SK-N-SH (cell line): ENCODE measurements at regions not wholly inside any gene's neighbourhood (a gene's known extent, or its start where the extent isn't known, plus 50 kb on each side); places are given as distances from the start of the nearest gene placed in this dataset.
"Not testable (repeated sequence)": the region's sequence is repeated elsewhere in the genome, so short reads cannot be mapped to it uniquely, and the experiment has no call there.

ENCODE experiments used
- CTCF ChIA-PET: fragments of 300-600, 350-600 bp; formaldehyde crosslinking; extraction: SDS; loops from one replicate; lab custom pipeline; 2021; lab: Yijun Ruan, JAX
- POLR2A ChIA-PET: fragments of 350-600 bp; sonication (Branson Sonifier 250); formaldehyde crosslinking; extraction: SDS; loops from one replicate; lab custom pipeline; 2020; ENCODE audit warnings: antibody characterized with exemption, inconsistent platforms; lab: Yijun Ruan, JAX
- DNase-seq: peaks from one replicate; pipeline ENCODE4 v3.0.0; 2012
- H2AFZ ChIP-seq: fragments of 200-600 bp; sonication (generic); 2 replicates; pipeline ENCODE4 v1.8.1; 2016; ENCODE audit warnings: antibody characterized with exemption, mild to moderate bottlenecking, low read depth
- H3F3A ChIP-seq: fragments of 200-600 bp; sonication (generic); replicated peaks from 2 replicates; pipeline ENCODE3; 2016; ENCODE audit warnings: antibody characterized with exemption, mild to moderate bottlenecking; ENCODE audit not compliant: insufficient read depth
- H3K27ac ChIP-seq, 2 experiments: fragments of 200-500 bp in 1 of 2; fragments of 200-600 bp in 1 of 2; sonication (Bioruptor generic) in 1 of 2; sonication (generic), shearing (Covaris generic) in 1 of 2; 2 replicates each; pipeline versions ENCODE4 v1.5.1 to v1.6.1; 2014 to 2016; ENCODE audit warnings: low read depth in 2 of 2, inconsistent platforms in 1 of 2, low read length in 1 of 2, mild to moderate bottlenecking in 1 of 2, mixed read lengths in 1 of 2
- H3K27me3 ChIP-seq: fragments of 200-600 bp; sonication (generic), shearing (Covaris generic); 2 replicates; pipeline ENCODE4 v1.6.1; 2016; ENCODE audit warnings: mixed run types; ENCODE audit not compliant: insufficient read depth
- H3K36me3 ChIP-seq, 2 experiments: fragments of 200-500 bp in 1 of 2; fragments of 200-600 bp in 1 of 2; sonication (Bioruptor generic) in 1 of 2; sonication (generic) in 1 of 2; replicated peaks in 1 of 2; 2 replicates each; pipeline versions ENCODE3 to v1.5.1; 2014 to 2016; ENCODE audit warnings: low read length in 1 of 2, mild to moderate bottlenecking in 1 of 2; ENCODE audit not compliant: insufficient read depth in 2 of 2, control insufficient read depth in 1 of 2
- H3K4me1 ChIP-seq, 2 experiments: fragments of 200-500 bp in 1 of 2; fragments of 200-600 bp in 1 of 2; sonication (Bioruptor generic) in 1 of 2; sonication (generic), shearing (Covaris generic) in 1 of 2; 2 replicates each; pipeline versions ENCODE4 v1.5.1 to v1.6.1; 2014 to 2016; ENCODE audit warnings: low read depth in 1 of 2, low read length in 1 of 2, mixed run types in 1 of 2; ENCODE audit not compliant: insufficient read depth in 2 of 2, control insufficient read depth in 1 of 2
- H3K4me2 ChIP-seq: fragments of 200-600 bp; sonication (generic), shearing (Covaris generic); 2 replicates; pipeline ENCODE4 v1.6.1; 2017; ENCODE audit warnings: mixed run types
- H3K4me3 ChIP-seq, 2 experiments: fragments of 200-500 bp in 1 of 2; fragments of 200-600 bp in 1 of 2; sonication (Bioruptor generic) in 1 of 2; sonication (generic), shearing (Covaris generic) in 1 of 2; 2 replicates each; pipeline versions ENCODE4 v1.5.1 to v1.8.1; 2014 to 2016; ENCODE audit warnings: low read depth in 2 of 2, inconsistent platforms in 1 of 2, low read length in 1 of 2, mild to moderate bottlenecking in 1 of 2, mixed read lengths in 1 of 2, moderate library complexity in 1 of 2
- H3K79me2 ChIP-seq: fragments of 200-600 bp; sonication (generic); 2 replicates; pipeline ENCODE4 v1.8.1; 2017; ENCODE audit warnings: mild to moderate bottlenecking; ENCODE audit not compliant: insufficient read depth
- H3K9ac ChIP-seq: fragments of 200-600 bp; sonication (generic); 2 replicates; pipeline ENCODE4 v1.6.1; 2017; ENCODE audit warnings: mixed run types
- H3K9me2 ChIP-seq: fragments of 200-600 bp; sonication (generic); 2 replicates; pipeline ENCODE4 v1.6.1; 2017; ENCODE audit warnings: mixed run types
- H3K9me3 ChIP-seq: fragments of 200-600 bp; sonication (generic); 2 replicates; pipeline ENCODE4 v1.6.1; 2017; ENCODE audit warnings: mixed run types, mild to moderate bottlenecking, moderate library complexity
- H4K20me1 ChIP-seq: fragments of 200-600 bp; sonication (generic); 2 replicates; pipeline ENCODE4 v1.6.1; 2017; ENCODE audit warnings: mild to moderate bottlenecking, mixed run types; ENCODE audit not compliant: insufficient read depth
- ELF1 ChIP-seq: IDR thresholded peaks from 2 replicates; pipeline ENCODE4 v1.4.0; 2012
- EP300 ChIP-seq, 2 experiments: IDR thresholded peaks; 2 replicates each; pipeline versions ENCODE4 v1.4.0 to v1.6.1; 2012; ENCODE audit warnings: borderline replicate concordance in 1 of 2, low read depth in 1 of 2, low read length in 1 of 2
- EZH2phosphoT487 ChIP-seq: fragments of 200-600 bp; sonication (generic); IDR thresholded peaks from 2 replicates; pipeline ENCODE4 v1.6.1; 2017; ENCODE audit warnings: low read depth, mixed run types, mild to moderate bottlenecking, antibody characterized with exemption, moderate library complexity, borderline replicate concordance
- FOXJ3 ChIP-seq: sonication (generic); formaldehyde crosslinking; IDR thresholded peaks from 2 replicates; pipeline ENCODE4 v1.5.1; 2020; ENCODE audit warnings: mild to moderate bottlenecking, missing genetic modification reagents
- MEF2A ChIP-seq: IDR thresholded peaks from 2 replicates; pipeline ENCODE4 v1.4.0; 2012; ENCODE audit warnings: low read depth, borderline replicate concordance
- MXI1 ChIP-seq: IDR thresholded peaks from 2 replicates; pipeline ENCODE4 v1.6.1; 2012; ENCODE audit warnings: mild to moderate bottlenecking, low read depth, low read length, improper control_type of control experiment
- NRF1 ChIP-seq: IDR thresholded peaks from 2 replicates; pipeline ENCODE4 v1.6.1; 2012; ENCODE audit warnings: low read depth, mild to moderate bottlenecking, low read length
- RAD21 ChIP-seq: IDR thresholded peaks from 2 replicates; pipeline ENCODE4 v1.6.1; 2012; ENCODE audit warnings: mild to moderate bottlenecking, low read length
- SIN3A ChIP-seq: IDR thresholded peaks from 2 replicates; pipeline ENCODE4 v1.6.1; 2012; ENCODE audit warnings: low read depth, mild to moderate bottlenecking, low read length, moderate library complexity, borderline replicate concordance
- SMC3 ChIP-seq: IDR thresholded peaks from 2 replicates; pipeline ENCODE4 v1.6.1; 2012; ENCODE audit warnings: low read depth, low read length, improper control_type of control experiment
- TAF1 ChIP-seq: IDR thresholded peaks from 2 replicates; pipeline ENCODE4 v1.6.1; 2012; ENCODE audit warnings: low read depth, mild to moderate bottlenecking, low read length, moderate library complexity, borderline replicate concordance
- TCF12 ChIP-seq: IDR thresholded peaks from 2 replicates; pipeline ENCODE4 v1.4.0; 2012
- TEAD4 ChIP-seq: IDR thresholded peaks from 2 replicates; pipeline ENCODE4 v1.4.0; 2012; ENCODE audit warnings: mild to moderate bottlenecking, borderline replicate concordance; ENCODE audit not compliant: insufficient read depth
- WGBS: methylation state at CpG from one replicate; pipeline ENCODE4 v1.1.6; 2017; ENCODE audit warnings: low lambda C conversion rate; 5-methylcytosine and 5-hydroxymethylcytosine counted together
- TF ChIP-seq, protein P1 (sequence below): IDR thresholded peaks from 2 replicates; pipeline ENCODE4; 2012
- TF ChIP-seq, protein P2 (sequence below): IDR thresholded peaks from 2 replicates; pipeline ENCODE4 v1.4.0; 2012; ENCODE audit warnings: low read depth
- TF ChIP-seq, protein P3 (sequence below): IDR thresholded peaks from 2 replicates; pipeline ENCODE4 v1.6.1; 2012; ENCODE audit warnings: mild to moderate bottlenecking, low read depth, low read length, moderate library complexity

DNA sequence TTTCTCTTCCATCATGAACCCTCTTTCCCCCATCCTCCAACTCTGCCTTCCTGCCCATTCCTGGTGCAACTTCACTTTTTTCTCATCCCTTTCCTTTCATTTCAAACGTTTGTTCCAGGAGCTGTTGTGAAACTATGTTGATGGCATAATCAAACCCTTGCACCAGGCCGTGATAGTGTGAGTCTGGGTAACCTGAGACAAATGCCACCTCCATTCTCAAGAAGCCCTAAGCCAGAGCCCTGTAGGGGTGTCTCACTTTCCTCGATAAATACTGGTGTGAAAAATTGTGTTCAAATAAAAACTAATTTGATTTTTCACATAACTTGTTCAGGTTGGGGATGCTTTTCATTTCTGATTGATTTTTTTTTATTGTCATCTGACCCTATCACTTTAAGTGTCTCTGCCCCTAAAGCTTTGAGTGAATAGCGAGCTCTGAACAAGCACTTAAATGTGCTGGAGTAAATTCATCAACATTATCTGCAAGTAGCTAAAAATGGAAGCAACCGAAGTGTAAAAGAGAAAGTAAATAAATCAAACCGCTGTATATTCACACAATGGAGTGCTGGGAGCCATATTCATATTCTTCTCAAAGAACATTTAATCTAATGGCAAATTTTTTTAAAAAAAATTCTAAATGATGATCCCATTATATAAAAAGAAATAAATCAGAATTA lies 303.1 kb upstream of the CDYL start:
- 23% methylated on average over 6 of the region's 6 CpGs for WGBS
- CTCF ChIA-PET: no interaction called here

DNA sequence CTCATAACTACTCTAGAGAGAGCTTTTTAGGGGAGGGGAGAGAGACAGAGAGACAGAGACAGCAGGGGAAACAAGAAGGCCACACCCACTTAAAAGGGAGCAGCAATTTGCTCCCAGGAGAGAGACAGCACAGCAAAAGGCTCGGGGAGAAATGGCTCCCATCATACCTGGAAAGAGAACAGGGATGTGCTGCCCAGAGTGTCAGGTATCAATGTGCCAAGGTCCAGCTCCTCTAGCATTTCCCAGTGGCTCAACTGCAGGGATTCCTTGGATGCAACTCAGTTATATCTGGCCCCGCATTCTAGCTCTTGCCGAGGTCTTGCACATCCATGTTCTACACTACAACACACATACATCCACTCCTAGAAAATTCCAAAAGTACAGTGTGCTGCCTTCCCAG lies 304.0 kb upstream of the CDYL start:
- no peak overlapping the region for H3K9ac ChIP-seq
- H3K4me3 ChIP-seq: no peak overlapping the region
- no peaks in the 10 kb centered on the region for H3K9me2 ChIP-seq
- ChIA-PET CTCF (no interaction called here), POLR2A (no interaction called here)
- H2AFZ ChIP-seq: no peak overlapping the region
- no peak overlapping the region for H3K27ac ChIP-seq
- 29% methylated on average over 3 of the region's 3 CpGs for WGBS
- no peaks in the 10 kb centered on the region for H3K27me3 ChIP-seq
- no peaks in the 10 kb centered on the region for H4K20me1 ChIP-seq
- H3F3A ChIP-seq: no peaks in the 10 kb centered on the region
- no peak for TF ChIP-seq RAD21
- no peak for TF ChIP-seq EP300 (IDR thresholded peaks at IDR 0.05; ENCODE audit: borderline replicate concordance in 1 of 2, low read depth in 1 of 2, low read length in 1 of 2)
- no peak for TF ChIP-seq TEAD4
- TF ChIP-seq, protein P1, sequence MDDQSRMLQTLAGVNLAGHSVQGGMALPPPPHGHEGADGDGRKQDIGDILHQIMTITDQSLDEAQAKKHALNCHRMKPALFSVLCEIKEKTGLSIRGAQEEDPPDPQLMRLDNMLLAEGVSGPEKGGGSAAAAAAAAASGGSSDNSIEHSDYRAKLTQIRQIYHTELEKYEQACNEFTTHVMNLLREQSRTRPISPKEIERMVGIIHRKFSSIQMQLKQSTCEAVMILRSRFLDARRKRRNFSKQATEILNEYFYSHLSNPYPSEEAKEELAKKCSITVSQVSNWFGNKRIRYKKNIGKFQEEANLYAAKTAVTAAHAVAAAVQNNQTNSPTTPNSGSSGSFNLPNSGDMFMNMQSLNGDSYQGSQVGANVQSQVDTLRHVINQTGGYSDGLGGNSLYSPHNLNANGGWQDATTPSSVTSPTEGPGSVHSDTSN: no peak
- TF ChIP-seq EZH2phosphoT487: no peak
- no peak for TF ChIP-seq ELF1
- TF ChIP-seq, protein P2, sequence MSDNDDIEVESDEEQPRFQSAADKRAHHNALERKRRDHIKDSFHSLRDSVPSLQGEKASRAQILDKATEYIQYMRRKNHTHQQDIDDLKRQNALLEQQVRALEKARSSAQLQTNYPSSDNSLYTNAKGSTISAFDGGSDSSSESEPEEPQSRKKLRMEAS: no peak
- TF ChIP-seq TCF12: no peak
- TF ChIP-seq SMC3: no peak
- no peak for TF ChIP-seq TAF1
- no peak for TF ChIP-seq FOXJ3 (CRISPR knock-in tag)
- TF ChIP-seq NRF1: no peak
- TF ChIP-seq MXI1: no peak
- TF ChIP-seq SIN3A: no peak
- TF ChIP-seq, all 33 proteins: peak for 0
- no peaks in the 10 kb centered on the region for H3K79me2 ChIP-seq
- DNase-seq: no peak
- no peaks in the 10 kb centered on the region for H3K4me1 ChIP-seq
- H3K9me3 ChIP-seq: no peaks in the 10 kb centered on the region
- no peaks in the 10 kb centered on the region for H3K36me3 ChIP-seq
- no peak overlapping the region for H3K4me2 ChIP-seq

More for the DNA sequence above, 303.1 kb upstream of the CDYL start:
- H3K9ac ChIP-seq: no peak overlapping the region
- POLR2A ChIA-PET: no interaction called here
- no peak for DNase-seq
- H4K20me1 ChIP-seq: no peaks in the 10 kb centered on the region
- H2AFZ ChIP-seq: no peak overlapping the region
- no peak overlapping the region for H3K27ac ChIP-seq
- no peaks in the 10 kb centered on the region for H3K9me2 ChIP-seq
- H3K9me3 ChIP-seq: no peaks in the 10 kb centered on the region
- H3K4me2 ChIP-seq: no peak overlapping the region
- no peaks in the 10 kb centered on the region for H3K27me3 ChIP-seq
- no peaks in the 10 kb centered on the region for H3K36me3 ChIP-seq
- H3K4me1 ChIP-seq: no peaks in the 10 kb centered on the region
- no peak overlapping the region for H3K4me3 ChIP-seq
- H3K79me2 ChIP-seq: no peaks in the 10 kb centered on the region
- TF ChIP-seq NRF1 (no peak), MEF2A (no peak), ELF1 (no peak)
- TF ChIP-seq, protein P2: no peak
- TF ChIP-seq, protein P3, sequence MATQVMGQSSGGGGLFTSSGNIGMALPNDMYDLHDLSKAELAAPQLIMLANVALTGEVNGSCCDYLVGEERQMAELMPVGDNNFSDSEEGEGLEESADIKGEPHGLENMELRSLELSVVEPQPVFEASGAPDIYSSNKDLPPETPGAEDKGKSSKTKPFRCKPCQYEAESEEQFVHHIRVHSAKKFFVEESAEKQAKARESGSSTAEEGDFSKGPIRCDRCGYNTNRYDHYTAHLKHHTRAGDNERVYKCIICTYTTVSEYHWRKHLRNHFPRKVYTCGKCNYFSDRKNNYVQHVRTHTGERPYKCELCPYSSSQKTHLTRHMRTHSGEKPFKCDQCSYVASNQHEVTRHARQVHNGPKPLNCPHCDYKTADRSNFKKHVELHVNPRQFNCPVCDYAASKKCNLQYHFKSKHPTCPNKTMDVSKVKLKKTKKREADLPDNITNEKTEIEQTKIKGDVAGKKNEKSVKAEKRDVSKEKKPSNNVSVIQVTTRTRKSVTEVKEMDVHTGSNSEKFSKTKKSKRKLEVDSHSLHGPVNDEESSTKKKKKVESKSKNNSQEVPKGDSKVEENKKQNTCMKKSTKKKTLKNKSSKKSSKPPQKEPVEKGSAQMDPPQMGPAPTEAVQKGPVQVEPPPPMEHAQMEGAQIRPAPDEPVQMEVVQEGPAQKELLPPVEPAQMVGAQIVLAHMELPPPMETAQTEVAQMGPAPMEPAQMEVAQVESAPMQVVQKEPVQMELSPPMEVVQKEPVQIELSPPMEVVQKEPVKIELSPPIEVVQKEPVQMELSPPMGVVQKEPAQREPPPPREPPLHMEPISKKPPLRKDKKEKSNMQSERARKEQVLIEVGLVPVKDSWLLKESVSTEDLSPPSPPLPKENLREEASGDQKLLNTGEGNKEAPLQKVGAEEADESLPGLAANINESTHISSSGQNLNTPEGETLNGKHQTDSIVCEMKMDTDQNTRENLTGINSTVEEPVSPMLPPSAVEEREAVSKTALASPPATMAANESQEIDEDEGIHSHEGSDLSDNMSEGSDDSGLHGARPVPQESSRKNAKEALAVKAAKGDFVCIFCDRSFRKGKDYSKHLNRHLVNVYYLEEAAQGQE: no peak
- no peaks in the 10 kb centered on the region for H3F3A ChIP-seq

DNA sequence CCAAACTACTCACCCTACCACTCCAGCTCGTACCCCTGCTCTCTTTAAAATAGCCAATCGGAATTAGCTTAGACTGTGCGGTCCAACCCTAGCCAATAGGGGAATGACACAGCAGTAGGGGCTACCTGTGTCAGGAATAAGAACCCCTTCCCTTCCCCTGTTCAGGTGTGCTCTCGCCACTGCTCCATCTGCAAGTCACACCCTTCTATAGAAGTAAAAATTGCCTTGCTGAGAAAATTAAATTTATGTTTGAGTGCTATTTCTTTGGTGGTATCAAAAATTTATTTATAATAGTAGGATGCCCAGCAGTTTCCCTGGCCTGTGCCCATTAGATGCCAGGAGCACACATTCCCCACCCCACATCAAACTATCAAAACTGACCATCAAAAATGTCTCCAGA lies 304.7 kb upstream of the CDYL start:
- H4K20me1 ChIP-seq, CTCF ChIA-PET, DNase-seq, H2AFZ ChIP-seq, H3K9me2 ChIP-seq, H3K4me2 ChIP-seq, H3F3A ChIP-seq, H3K79me2 ChIP-seq, H3K36me3 ChIP-seq, H3K9ac ChIP-seq, H3K4me1 ChIP-seq, H3K27me3 ChIP-seq, H3K9me3 ChIP-seq, H3K4me3 ChIP-seq, POLR2A ChIA-PET, H3K27ac ChIP-seq: not testable (repeated sequence)
- 47% methylated on average over 4 of the region's 4 CpGs for WGBS
